Uterus (tissue), 3 donors: ENCODE measurements at regions not wholly inside any gene's neighbourhood (a gene's known extent, or its start where the extent isn't known, plus 50 kb on each side); places are given as distances from the start of the nearest gene placed in this dataset.

Experiments
- DNase-seq, 2 donors: peaks; one replicate each; pipeline ENCODE4 v3.0.0-alpha.2; 2019 to 2020
- H3K27ac ChIP-seq, 2 donors: fragments of 200-600 bp; sonication (generic); 1 replicate in 1 of 2; 2 replicates in 1 of 2; pipeline ENCODE4 v1.5.1; 2016 to 2018
- H3K27me3 ChIP-seq, 2 donors: fragments of 200-600 bp; sonication (generic); one replicate each; pipeline ENCODE4 v1.5.1; 2018 to 2019; ENCODE audit warnings: control low read depth in 1 of 2
- H3K36me3 ChIP-seq, 2 donors: fragments of 200-600 bp; sonication (generic); one replicate each; pipeline ENCODE4 v1.5.1; 2019; ENCODE audit warnings: control low read depth in 1 of 2
- H3K4me1 ChIP-seq, 2 donors: fragments of 200-600 bp; sonication (generic); one replicate each; pipeline ENCODE4 v1.5.1; 2018 to 2019; ENCODE audit warnings: control low read depth in 1 of 2
- H3K4me3 ChIP-seq, 2 donors: fragments of 200-600 bp; sonication (generic); 1 replicate in 1 of 2; 2 replicates in 1 of 2; pipeline ENCODE4 v1.5.1; 2018 to 2019; ENCODE audit warnings: mild to moderate bottlenecking in 1 of 2
- H3K9me3 ChIP-seq, 2 donors: fragments of 200-600 bp; sonication (generic); one replicate each; pipeline ENCODE4 v1.5.1; 2019; ENCODE audit warnings: control low read depth in 1 of 2
- POLR2A ChIP-seq, 2 donors: fragments of 450-650 bp; IDR thresholded peaks; one replicate each; pipeline ENCODE4 v1.6.1; 2016; ENCODE audit warnings: antibody characterized with exemption in 2 of 2, mild to moderate bottlenecking in 1 of 2, moderate library complexity in 1 of 2
- intact Hi-C: fragments of 100-400 bp; cut with DNase I; formaldehyde crosslinking; loops from one replicate; pipeline ENCODE4 v1.15.1; 2023; ENCODE audit warnings: low total_unique reads
- TF ChIP-seq, protein P1 (sequence below), 4 experiments: fragments of 200-600 bp in 2 of 4; fragments of 450-650 bp in 2 of 4; sonication (generic) in 2 of 4; IDR thresholded peaks; one replicate each; pipeline ENCODE4 v1.5.1; 2016 to 2019; ENCODE audit warnings: antibody characterized with exemption in 4 of 4, mild to moderate bottlenecking in 2 of 4, moderate library complexity in 1 of 4
- donor health status: DM: yes; HTN: yes; CAD: no.

DNA sequence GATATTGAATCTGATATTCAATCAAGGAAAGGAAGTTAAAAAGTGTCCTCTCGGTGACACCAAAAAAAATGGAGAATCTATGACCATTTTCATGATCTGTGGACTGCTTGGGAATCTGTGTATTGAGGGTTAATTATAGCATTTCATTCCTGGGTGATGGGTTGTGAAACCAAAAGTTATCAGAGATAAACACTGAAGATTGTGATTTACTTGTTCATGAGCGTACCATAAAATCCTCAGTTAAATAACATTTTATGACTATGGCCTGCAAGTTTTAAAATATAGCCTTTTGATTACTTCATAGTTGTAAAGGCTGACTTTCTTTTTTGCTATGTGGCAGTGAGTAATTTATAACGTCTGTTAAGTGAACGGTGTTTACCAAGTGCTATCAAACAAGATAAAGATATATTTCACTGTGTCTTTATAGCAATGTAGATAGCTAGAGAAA, 267.9 kb upstream of the SEMA6A start:
- H3K4me3 ChIP-seq = no peak overlapping the region
- intact Hi-C loops = no loop called here
- TF ChIP-seq, protein P1, sequence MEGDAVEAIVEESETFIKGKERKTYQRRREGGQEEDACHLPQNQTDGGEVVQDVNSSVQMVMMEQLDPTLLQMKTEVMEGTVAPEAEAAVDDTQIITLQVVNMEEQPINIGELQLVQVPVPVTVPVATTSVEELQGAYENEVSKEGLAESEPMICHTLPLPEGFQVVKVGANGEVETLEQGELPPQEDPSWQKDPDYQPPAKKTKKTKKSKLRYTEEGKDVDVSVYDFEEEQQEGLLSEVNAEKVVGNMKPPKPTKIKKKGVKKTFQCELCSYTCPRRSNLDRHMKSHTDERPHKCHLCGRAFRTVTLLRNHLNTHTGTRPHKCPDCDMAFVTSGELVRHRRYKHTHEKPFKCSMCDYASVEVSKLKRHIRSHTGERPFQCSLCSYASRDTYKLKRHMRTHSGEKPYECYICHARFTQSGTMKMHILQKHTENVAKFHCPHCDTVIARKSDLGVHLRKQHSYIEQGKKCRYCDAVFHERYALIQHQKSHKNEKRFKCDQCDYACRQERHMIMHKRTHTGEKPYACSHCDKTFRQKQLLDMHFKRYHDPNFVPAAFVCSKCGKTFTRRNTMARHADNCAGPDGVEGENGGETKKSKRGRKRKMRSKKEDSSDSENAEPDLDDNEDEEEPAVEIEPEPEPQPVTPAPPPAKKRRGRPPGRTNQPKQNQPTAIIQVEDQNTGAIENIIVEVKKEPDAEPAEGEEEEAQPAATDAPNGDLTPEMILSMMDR (IDR thresholded peaks at IDR 0.05) = no peak
- TF ChIP-seq POLR2A (IDR thresholded peaks at IDR 0.05) = no peak
- H3K27me3 ChIP-seq = no peaks in the 10 kb centered on the region
- no peaks in the 10 kb centered on the region for H3K4me1 ChIP-seq
- H3K27ac ChIP-seq = no peak overlapping the region
- no peaks in the 10 kb centered on the region for H3K36me3 ChIP-seq
- H3K9me3 ChIP-seq = no peaks in the 10 kb centered on the region
- DNase-seq = no peak

DNA sequence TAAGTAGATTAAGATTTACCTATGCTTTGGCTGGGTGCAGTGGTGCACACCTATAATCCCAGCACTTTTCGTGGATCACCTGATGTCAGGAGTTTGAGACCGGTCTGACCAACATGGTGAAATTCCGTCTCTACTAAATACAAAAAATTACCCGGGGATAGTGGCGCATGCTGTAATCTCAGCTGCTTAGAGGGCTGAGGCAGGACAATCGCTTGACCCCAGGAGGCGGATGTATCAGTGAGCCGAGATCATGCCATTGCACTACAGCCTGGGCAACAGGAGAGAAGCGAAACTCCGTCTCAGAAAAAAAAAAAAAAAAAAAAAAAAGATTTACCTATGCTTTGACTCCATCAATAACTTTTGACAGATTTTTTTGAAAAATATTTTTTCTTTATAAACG, 267.1 kb upstream of the SEMA6A start:
- no peaks in the 10 kb centered on the region for H3K4me1 ChIP-seq
- intact Hi-C loops = no loop called here
- H3K36me3 ChIP-seq = no peaks in the 10 kb centered on the region

DNA sequence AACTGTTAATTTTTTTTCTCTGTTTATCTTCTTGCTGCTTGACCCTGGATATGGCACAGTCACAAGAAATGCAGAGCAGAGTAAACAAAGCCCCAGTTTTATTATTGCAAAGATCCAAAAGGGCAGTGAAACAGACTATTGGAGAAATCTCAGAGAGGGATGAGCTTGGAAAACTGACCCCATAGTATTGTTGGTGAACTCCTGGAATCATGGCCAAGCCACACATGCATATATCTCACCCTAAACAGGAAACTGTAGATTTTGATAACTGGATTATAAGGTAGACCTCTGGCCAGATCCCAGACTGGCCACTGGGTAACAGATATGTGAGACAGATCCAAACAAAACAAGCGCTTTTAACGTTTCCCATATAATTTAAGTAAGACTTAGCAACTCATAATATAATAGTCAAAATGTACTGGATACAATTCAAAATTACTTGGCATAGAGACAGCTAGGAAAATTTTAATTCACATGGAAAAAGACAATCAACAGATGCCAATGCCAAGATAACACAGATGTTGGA, 263.5 kb upstream of the SEMA6A start:
- TF ChIP-seq, protein P1 (IDR thresholded peaks at IDR 0.05) = no peak
- no peak for TF ChIP-seq POLR2A (IDR thresholded peaks at IDR 0.05)
- DNase-seq = no peak
- Histone ChIP-seq H3K4me1 (no peaks in the 10 kb centered on the region), H3K36me3 (no peaks in the 10 kb centered on the region), H3K4me3 (no peak overlapping the region), H3K27ac (peak overlapping the region in 1 of 2 donors; percentile 5), H3K27me3 (no peaks in the 10 kb centered on the region), H3K9me3 (no peaks in the 10 kb centered on the region)
- intact Hi-C loops = no loop called here

More for the DNA sequence above, 267.1 kb upstream of the SEMA6A start:
- no peak for DNase-seq
- TF ChIP-seq, protein P1 (IDR thresholded peaks at IDR 0.05) = no peak
- TF ChIP-seq POLR2A (IDR thresholded peaks at IDR 0.05) = no peak
- H3K4me3 ChIP-seq = no peak overlapping the region
- H3K27me3 ChIP-seq = no peaks in the 10 kb centered on the region
- H3K27ac ChIP-seq = no peak overlapping the region
- H3K9me3 ChIP-seq = no peaks in the 10 kb centered on the region

DNA sequence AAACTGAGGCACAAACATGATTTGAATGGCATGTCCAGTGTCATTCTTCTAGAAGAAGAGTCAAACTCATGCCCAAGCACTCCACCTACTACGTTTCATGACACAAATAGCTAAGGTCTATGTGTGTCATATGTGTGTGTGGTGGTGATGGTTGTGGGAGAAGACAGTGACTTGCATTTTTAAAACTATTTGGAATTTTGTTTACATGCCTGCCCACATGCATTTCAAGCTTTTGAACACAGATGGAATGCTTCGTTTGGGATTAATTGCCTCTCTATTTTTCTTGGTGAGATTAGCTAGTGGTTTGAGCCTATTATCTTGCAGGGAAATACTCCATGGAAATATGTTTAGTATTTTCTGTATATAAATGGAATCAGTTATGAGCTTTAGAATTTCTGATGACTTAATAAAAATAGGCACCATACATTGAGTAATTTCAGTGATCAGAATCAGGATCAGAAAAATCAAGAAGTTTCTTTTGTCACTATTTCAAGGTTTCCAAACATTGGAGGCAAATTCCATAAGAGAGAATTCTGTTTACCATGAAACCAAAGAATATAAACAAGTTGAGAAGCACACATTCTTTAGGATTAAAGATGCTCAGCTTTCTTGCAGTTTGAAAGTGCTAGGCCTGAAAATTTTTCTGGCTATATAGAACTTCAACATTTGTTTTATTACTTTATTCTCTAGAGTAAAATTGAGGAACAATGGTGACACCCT, 260.3 kb upstream of the SEMA6A start:
- Histone ChIP-seq H3K4me3 (no peak overlapping the region), H3K27ac (no peak overlapping the region), H3K9me3 (no peaks in the 10 kb centered on the region), H3K36me3 (no peaks in the 10 kb centered on the region), H3K4me1 (no peaks in the 10 kb centered on the region), H3K27me3 (no peaks in the 10 kb centered on the region)
- intact Hi-C loops = no loop called here
- no peak for DNase-seq
- TF ChIP-seq, protein P1 (IDR thresholded peaks at IDR 0.05) = no peak
- TF ChIP-seq POLR2A (IDR thresholded peaks at IDR 0.05) = no peak

GRCh38 chr5:116830079-116830478, 255.5 kb upstream of the SEMA6A start:
- no peak for DNase-seq
- Histone ChIP-seq H3K27ac (no peak overlapping the region), H3K9me3 (no peaks in the 10 kb centered on the region), H3K27me3 (no peaks in the 10 kb centered on the region), H3K36me3 (no peaks in the 10 kb centered on the region), H3K4me1 (no peaks in the 10 kb centered on the region), H3K4me3 (no peak overlapping the region)
- intact Hi-C loops = no loop called here
- TF ChIP-seq POLR2A (IDR thresholded peaks at IDR 0.05) = no peak
- TF ChIP-seq, protein P1 (IDR thresholded peaks at IDR 0.05) = no peak
